Pons (tissue), 1 donor: ENCODE measurements at regions not wholly inside any gene's neighbourhood (a gene's known extent, or its start where the extent isn't known, plus 50 kb on each side); places are given as distances from the start of the nearest gene placed in this dataset.

ENCODE experiments used
- DNase-seq: peaks from one replicate; pipeline ENCODE4 v3.0.0-alpha.2; 2016; ENCODE audit warnings: low spot score

GRCh38 chr15:100735129-100736053 lies 133.0 kb downstream of the ASB7 start:
- no peak for DNase-seq

DNA sequence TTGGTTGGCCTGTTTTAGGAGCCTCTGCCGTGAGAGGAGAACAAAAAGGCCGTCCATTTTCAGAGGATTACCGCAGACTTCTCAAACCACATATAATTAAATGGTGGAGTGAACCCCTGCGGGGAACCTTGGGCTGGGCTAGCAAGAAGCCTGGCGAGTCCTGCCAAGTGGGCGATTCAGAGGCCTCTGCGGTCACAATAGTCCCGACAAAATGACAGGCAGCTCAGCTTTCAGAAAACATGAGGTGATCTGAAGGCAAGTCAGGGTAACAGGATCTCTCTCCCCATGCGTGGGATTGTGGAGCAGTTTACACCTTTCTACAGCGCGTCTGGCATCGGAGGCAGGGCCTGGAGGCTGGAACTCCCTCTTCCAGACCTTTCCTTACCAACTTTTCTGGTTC lies 134.8 kb downstream of the ASB7 start:
- no peak for DNase-seq

DNA sequence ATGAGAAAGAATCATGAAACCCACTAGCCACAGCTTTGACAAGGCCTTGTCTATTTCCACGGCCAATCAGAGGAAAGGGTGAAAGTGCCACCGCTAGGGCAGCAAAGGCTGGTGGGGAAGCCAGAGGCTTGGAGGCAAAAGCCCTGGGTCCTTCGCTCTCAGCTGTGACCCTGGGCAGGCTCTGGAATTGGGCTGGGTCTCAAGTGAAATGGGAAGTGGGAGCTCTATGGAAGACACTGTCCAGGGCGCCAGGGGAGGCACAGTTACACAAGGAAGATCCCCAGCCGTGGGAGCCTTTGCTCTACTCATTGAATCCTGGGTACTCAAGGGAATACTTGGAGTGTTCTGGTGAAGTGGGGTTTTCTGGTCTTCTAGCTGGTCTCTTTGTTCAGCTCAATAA lies 136.2 kb downstream of the ASB7 start:
- no peak for DNase-seq

DNA sequence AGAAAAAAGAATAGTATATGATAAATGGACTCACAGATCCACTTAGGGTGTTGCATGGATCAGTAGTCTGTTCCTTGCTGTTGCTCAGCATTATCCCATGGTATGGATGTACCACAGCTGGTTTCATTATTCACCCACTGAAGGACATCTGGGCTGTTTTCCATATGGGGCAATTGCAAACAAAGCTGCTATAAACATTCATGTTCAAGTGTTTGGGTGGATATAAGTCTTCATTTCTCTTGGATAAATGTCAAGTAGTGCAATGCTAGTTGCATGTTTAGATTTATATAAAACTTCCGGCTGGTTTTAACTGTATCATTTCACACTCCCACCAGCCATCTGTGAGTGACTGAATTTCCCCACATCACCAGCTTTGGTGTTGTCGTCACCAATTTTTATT lies 137.7 kb downstream of the ASB7 start:
- no peak for DNase-seq

DNA sequence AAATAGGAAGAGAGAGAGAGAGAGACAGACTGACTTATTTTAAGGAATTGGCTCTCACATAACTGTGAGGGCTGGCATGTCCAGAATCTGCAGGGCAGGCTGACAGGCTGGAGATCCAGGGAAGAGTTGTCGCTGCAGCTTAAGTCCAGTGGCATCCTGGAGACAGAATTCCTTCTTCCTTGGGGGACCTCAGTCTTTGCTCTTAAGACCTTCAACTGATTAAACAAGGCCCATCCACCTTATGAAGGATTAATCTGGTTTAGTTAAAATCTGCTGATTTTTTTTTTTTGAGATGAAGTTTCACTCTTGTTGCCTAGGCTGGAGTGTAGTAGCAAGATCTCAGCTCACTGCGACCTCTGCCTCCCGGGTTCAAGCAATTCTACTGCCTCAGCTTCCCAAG lies 128.0 kb upstream of the ALDH1A3 start:
- DNase-seq = no peak

DNA sequence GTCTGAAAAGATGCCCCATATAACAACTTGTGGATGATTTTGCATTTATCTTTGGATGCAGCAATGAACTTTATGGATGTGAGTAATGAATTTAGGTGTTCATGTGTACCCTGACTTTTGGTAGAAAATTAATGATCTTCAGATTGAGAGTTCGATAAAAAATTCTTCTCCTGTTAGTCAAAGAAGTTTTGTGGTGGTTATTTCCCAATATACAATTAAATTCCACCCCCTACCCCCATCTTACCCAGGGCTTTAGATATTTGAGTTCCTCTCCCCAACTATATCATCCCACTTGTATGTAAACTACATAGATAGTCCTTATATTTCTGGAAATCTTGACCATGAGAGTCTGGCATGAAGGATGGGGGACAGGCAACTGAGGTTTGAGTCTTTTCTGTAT lies 126.1 kb upstream of the ALDH1A3 start:
- no peak for DNase-seq

DNA sequence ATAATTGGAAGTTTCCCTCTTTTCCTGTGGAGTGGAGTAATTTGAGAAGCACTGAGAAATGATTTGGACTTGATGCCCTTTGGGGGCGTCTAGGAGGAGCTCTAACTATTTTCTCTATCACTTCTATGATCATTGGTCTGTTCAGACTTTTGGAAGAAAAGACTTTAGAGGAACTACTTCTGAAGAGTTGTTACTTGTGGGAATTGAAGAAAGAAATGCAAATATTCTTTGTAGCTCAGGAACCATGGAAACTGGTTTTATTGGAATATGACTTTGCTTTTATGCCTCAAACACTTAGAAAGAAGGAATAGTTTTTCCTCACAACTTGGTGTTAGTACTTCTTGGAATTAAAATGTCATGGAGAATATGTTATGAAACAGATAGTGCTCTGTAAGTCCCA lies 122.0 kb upstream of the ALDH1A3 start:
- DNase-seq = no peak

- DNase-seq = no peak
Observed at GRCh38 chr15:100758555-100758954, 121.1 kb upstream of the ALDH1A3 start.

DNA sequence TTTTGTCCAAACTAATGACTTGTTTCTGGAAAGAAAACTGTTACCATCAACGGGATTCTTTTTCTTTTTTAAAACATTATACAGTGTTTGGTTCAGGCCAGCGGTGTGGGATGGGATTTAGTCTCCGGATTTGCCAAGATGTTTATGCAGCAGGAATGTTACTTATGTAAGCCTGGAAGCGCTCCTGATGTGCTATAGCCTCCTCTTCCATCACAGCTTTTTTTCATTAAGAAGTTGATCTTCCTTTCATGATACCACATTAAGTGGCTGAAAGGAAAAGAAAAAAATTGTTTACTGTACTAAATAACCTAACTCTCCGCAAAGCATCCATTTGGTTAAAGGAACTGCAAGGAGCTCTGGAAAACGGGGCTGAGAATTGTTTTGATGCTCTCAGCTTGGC lies 120.5 kb upstream of the ALDH1A3 start:
- DNase-seq = no peak

- DNase-seq = no peak
Observed at GRCh38 chr15:100759698-100760356, 119.8 kb upstream of the ALDH1A3 start.

- DNase-seq = no peak
Observed at GRCh38 chr15:100760357-100760903, 119.2 kb upstream of the ALDH1A3 start.

DNA sequence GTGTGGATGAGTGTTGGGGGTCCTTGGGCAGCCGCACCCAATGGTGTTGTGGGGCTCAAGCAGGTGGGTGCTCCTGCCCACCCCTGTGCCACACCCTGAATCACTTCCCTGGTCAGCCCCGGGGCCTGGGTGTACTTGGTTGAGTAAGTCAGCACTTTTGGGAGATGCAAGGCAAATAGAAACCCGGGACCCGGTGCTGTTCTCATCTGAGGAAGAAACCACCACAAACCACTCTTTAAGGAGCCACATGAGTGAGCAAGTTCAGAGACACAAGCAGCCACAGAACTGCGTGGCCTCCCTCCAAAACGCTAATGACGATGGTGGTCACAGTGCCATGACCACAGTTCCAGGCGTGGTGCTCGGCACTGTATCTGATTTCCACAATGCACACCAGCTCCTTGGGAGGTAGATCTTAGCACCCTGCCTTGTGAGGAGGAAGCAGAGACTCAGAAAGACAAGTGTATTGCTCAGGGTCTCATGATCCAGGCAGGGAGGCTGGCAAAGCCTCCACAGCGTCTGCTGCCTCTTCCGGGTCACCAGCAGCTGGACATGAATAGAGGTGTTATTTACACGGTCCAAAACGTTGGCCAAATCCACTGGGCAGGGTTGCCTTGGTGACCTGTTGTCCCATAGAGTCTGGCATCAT lies 118.2 kb upstream of the ALDH1A3 start:
- no peak for DNase-seq

- no peak for DNase-seq
Observed at GRCh38 chr15:100762289-100762688, 117.3 kb upstream of the ALDH1A3 start.

DNA sequence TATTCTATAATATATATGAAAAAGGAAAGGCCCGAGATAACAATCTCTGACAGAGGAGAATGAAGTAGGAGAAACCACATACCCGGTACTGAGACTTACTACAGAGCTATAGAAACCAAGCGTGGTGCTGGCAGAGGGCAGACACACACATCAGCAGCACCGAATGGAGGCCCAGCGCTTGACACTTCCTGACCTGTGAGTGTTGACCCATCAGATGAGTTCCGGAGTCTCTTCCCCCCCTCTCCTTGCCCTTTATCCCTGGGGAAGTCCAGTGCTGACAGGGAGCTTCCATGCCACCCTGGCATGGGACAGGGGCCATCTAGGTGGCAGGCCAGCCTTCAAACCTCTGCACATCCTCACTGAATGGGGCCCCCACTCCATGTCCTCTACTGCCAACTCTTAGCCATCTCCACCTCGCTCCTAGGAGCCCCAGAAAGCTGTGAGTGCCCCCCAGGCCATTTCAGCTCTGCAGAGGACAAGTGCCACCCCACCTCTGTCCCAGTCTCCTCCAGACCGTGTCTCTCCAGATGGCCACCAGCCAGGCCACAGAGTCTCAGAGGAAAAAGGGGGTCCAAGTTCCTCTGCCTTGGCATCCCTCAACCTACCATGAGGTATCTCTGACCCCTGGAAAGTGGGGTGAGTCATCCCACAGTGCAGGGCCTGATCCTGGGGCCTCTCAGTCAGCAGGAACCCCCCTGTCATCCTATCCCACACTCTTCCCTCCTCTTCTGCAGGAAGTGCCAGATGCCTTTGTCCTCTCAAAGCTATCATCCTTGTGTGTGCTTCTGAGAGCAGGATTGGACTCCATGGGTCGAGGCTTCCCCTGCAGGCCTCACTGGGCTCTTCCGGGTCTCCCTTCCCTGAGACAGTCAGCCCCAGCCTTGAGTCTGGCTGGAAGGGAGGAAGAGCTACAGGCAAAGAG lies 116.5 kb upstream of the ALDH1A3 start:
- no peak for DNase-seq

DNA sequence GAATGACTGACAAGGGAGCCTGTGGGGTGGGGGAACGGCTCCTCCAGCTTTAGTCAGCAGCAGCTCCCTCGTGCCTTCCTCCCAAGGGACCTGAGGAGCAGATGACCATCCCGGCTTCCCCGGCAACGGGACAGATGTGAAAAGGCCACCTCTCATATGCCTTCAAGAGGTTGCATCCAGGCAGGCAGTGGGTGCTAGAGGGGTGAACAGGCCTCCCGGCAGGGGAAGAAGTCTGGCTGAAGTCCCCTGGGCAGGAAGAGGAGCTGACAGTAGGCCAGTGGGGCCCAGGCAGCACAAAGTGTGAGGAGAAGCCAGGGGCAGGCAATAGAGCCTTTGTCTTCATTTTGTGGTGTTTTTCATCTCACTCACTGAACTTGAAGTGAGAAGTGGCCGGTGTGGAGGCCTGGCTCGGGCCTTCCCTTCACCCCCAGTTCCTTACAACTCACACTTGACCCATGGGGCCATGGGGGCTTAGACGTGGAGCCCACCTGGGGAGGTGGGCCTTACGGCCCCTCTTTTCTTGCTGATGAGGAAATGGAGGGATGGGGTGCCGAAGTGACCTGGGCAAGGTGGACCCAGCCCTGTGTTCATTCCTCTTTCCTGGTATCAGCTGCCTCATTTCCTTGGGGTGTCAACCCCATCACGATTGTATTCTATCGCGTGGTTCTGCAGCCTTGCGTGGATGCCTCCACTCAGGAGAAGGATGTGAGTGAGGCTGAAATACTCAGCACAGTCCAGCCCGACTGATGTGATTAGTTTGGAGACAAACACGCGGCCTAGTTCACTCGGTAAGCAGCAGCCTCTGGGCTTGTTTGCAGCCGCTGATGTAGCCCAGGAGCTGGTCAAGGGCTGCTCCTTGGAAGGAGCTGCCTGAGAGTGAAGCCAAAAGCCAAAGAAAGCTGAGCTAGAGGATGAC lies 115.5 kb upstream of the ALDH1A3 start:
- DNase-seq = no peak

GRCh38 chr15:100764778-100765466 lies 114.7 kb upstream of the ALDH1A3 start:
- DNase-seq = no peak

- DNase-seq = no peak
Observed at GRCh38 chr15:100765467-100766241, 114.0 kb upstream of the ALDH1A3 start.

- no peak for DNase-seq
Observed at GRCh38 chr15:100766243-100767000, 113.2 kb upstream of the ALDH1A3 start.
